Lower leg skin (tissue), 4 donors: ENCODE measurements at regions not wholly inside any gene's neighbourhood (a gene's known extent, or its start where the extent isn't known, plus 50 kb on each side); places are given as distances from the start of the nearest gene placed in this dataset.
"Not testable (repeated sequence)": the region's sequence is repeated elsewhere in the genome, so short reads cannot be mapped to it uniquely, and the experiment has no call there.

Experiments used
- DNase-seq, 2 donors: peaks; one replicate each; pipeline ENCODE4 v3.0.0-alpha.2; 2019; ENCODE audit warnings: low spot score in 2 of 2
- H3K4me3 ChIP-seq: fragments of 200-600 bp; sonication (generic); 2 replicates; pipeline ENCODE4 v1.5.1; 2017; ENCODE audit warnings: mild to moderate bottlenecking, low read depth; ENCODE audit not compliant: poor library complexity, severe bottlenecking
- POLR2A ChIP-seq, 2 donors: fragments of 450-650 bp; IDR thresholded peaks; one replicate each; pipeline ENCODE4 v1.6.1; 2016 to 2017; ENCODE audit warnings: antibody characterized with exemption in 2 of 2, mild to moderate bottlenecking in 1 of 2, moderate library complexity in 1 of 2
- WGBS, 2 donors: methylation state at CpG; one replicate each; pipeline ENCODE4 v1.1.5; 2018; 5-methylcytosine and 5-hydroxymethylcytosine counted together
- intact Hi-C: fragments of 100-400 bp; cut with DNase I; formaldehyde crosslinking; loops from one replicate; pipeline ENCODE4 v1.15.0; 2023; ENCODE audit warnings: low total_unique reads
- TF ChIP-seq, protein P1 (sequence below), 3 donors: fragments of 450-650 bp; IDR thresholded peaks; one replicate each; pipeline ENCODE4 v1.5.1; 2016; ENCODE audit warnings: antibody characterized with exemption in 3 of 3, mild to moderate bottlenecking in 3 of 3, moderate library complexity in 2 of 3

DNA sequence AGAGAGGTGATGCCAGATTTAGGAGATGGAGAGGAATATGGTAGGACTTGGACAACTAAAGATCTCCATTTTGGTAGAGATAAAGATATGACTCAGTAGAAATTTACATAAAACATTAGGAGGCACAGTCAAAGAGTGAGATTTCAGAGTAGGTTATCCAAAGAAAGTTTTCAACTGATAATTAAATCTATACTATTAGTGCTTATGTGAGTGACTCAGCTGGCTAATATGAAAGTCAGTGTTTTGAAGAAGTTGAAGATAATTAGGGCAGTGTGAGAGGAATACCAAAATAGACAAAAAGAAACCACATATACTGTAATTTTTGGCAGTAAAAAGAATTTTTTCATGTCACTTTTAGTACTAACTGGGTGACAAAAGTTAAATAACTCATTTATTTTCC, 712.8 kb upstream of the HS3ST5 start:
- intact Hi-C loops, result no loop called here
- no peak for DNase-seq
- TF ChIP-seq, protein P1, sequence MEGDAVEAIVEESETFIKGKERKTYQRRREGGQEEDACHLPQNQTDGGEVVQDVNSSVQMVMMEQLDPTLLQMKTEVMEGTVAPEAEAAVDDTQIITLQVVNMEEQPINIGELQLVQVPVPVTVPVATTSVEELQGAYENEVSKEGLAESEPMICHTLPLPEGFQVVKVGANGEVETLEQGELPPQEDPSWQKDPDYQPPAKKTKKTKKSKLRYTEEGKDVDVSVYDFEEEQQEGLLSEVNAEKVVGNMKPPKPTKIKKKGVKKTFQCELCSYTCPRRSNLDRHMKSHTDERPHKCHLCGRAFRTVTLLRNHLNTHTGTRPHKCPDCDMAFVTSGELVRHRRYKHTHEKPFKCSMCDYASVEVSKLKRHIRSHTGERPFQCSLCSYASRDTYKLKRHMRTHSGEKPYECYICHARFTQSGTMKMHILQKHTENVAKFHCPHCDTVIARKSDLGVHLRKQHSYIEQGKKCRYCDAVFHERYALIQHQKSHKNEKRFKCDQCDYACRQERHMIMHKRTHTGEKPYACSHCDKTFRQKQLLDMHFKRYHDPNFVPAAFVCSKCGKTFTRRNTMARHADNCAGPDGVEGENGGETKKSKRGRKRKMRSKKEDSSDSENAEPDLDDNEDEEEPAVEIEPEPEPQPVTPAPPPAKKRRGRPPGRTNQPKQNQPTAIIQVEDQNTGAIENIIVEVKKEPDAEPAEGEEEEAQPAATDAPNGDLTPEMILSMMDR (IDR thresholded peaks at IDR 0.05), result no peak
- no peak for TF ChIP-seq POLR2A (IDR thresholded peaks at IDR 0.05)
- H3K4me3 ChIP-seq, result no peak overlapping the region

DNA sequence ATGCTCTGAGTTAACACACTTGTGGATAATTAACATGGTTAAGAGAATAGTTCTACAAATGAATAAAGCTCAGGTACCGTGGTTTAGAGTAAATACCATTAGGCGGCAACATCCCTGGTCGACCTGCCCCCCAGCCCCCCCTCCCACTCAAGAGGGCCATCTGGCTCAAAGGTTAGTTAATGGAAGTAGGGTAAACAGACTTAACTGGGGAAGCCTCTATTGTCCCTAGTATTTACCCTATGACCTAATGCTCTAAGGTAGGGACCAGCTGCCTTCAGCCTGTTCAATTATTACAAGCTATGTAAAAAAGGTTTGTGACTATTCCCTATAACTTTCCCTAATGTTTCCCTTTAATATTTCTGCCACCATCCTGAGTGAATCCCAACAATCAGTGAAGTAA, 711.4 kb upstream of the HS3ST5 start:
- 45 to 49% methylated on average over 3 of the region's 3 CpGs for WGBS, 2 donors
- intact Hi-C loops, H3K4me3 ChIP-seq, DNase-seq: not testable (repeated sequence)

DNA sequence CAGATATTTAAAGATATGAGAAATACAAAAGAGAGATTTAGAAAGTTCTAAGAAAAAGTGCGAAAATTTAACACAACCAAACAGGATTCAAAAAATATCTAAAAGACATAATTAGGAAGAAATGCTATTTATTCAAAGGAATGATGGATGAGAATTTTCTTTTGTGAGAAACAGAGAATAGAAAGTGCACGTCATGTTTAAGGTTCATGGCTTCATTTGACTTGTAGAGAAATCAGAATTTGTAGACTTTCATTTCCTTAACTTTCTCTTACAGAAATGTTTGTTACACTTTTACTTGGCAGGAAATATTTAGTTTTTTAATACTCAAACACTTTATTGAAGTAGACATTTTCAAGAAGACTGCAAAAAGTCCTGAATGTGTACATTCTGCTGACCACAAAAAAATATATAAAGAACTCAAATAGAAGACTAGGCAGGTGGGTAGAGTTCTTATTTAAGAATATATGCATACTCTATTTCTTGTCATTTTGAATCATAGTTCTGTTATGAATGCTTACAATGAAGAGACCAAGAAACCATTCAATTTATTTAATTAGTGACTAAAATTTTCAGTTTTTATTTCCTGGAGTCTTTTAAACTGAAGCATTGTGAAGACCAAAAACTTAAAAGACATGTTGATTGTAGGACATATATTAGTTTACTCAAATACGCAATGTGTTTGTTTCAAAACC, 710.5 kb upstream of the HS3ST5 start:
- TF ChIP-seq, protein P1 (IDR thresholded peaks at IDR 0.05), result no peak
- no peak for TF ChIP-seq POLR2A (IDR thresholded peaks at IDR 0.05)

DNA sequence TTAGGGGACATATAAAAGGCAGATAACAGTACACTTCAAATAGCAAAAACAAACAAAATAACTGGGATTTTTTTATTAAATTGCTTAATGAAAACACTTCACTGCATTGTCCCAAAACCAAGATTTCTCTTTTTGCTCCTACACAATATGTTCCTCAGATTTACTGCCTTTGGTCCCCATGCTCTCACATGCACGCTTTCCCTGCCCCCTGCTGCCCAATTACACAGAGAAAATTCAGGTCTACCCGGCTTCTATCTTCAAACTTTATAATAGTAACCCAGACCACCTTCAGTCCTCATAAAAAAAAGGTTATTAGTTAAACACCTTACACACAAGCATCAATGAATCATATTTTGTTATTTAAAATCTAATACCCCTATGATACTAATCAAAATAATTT, 673.8 kb upstream of the HS3ST5 start:
- TF ChIP-seq POLR2A (IDR thresholded peaks at IDR 0.05), result no peak
- TF ChIP-seq, protein P1 (IDR thresholded peaks at IDR 0.05), result no peak
- no peak for DNase-seq
- intact Hi-C loops, result no loop called here
- no peak overlapping the region for H3K4me3 ChIP-seq
- WGBS, 2 donors, result 59 to 68% methylated on average over 2 of the region's 2 CpGs

More for the DNA sequence above, 710.5 kb upstream of the HS3ST5 start:
- no peak for DNase-seq
- no peak overlapping the region for H3K4me3 ChIP-seq
- WGBS, 2 donors, result 86 to 92% methylated on average over 3 of the region's 3 CpGs
- intact Hi-C loops, result no loop called here

DNA sequence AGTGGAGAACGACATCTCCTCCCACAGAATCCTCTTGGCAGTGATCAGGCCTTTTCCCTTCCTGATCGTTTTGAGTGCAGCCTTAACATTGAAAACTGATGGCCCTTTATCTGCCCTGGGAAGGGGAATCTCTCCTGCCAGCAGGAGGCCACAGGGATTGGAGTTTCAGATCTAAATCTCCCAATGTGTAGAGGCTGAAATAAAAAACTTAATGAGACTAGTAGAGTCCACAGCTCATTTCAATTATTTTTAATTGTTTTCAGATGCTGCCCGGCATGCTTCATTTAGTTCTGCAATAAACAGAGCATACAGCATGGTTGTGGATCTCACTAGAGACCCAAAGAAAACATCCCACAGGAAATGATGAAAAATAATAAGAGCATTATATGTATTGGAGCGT, 662.2 kb upstream of the HS3ST5 start:
- no peak for DNase-seq
- intact Hi-C loops, result no loop called here
- TF ChIP-seq, protein P1 (IDR thresholded peaks at IDR 0.05), result no peak
- no peak for TF ChIP-seq POLR2A (IDR thresholded peaks at IDR 0.05)
- H3K4me3 ChIP-seq, result no peak overlapping the region
- WGBS, 2 donors, result 31 to 41% methylated on average over 4 of the region's 4 CpGs

DNA sequence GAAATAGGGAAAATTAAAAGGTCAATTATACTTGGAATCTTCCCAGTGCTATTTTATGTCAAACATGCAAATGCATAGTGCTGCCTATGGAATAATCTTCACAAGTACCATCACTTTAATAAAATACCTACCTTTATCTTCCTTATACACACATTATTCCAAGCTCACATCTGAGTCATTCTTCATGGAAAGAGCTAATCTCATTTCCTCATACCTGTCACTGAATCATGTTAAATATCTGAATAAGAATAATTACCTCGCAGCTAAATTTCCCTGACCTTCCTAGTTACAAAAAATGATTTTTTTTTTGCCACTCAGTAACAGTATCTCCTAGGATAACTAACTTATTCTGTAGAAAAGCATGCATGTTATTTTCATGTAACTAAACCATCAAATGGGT, 661.4 kb upstream of the HS3ST5 start:
- intact Hi-C loops, result no loop called here
- WGBS, 2 donors, result 26 to 37% methylated on average over 1 of the region's 1 CpG
- no peak for DNase-seq
- TF ChIP-seq, protein P1 (IDR thresholded peaks at IDR 0.05), result no peak
- no peak for TF ChIP-seq POLR2A (IDR thresholded peaks at IDR 0.05)
- H3K4me3 ChIP-seq, result no peak overlapping the region
